Tibial nerve (tissue), 4 donors: ENCODE measurements at regions not wholly inside any gene's neighbourhood (a gene's known extent, or its start where the extent isn't known, plus 50 kb on each side); places are given as distances from the start of the nearest gene placed in this dataset.

Source experiments
- EP300 ChIP-seq, 2 donors: sonication (generic); formaldehyde crosslinking; IDR thresholded peaks; one replicate each; pipeline ENCODE4 v1.6.1; 2017; ENCODE audit warnings: antibody characterized with exemption in 2 of 2, mild to moderate bottlenecking in 1 of 2
- POLR2A ChIP-seq, 2 donors: fragments of 450-650 bp; IDR thresholded peaks; one replicate each; pipeline ENCODE4 v1.6.1; 2017; ENCODE audit warnings: antibody characterized with exemption in 2 of 2, mild to moderate bottlenecking in 2 of 2, moderate library complexity in 2 of 2
- TF ChIP-seq, protein P1 (sequence below), 5 experiments: fragments of 200-600 bp in 3 of 5; fragments of 450-650 bp in 2 of 5; sonication (generic) in 3 of 5; IDR thresholded peaks; one replicate each; pipeline ENCODE4 v1.5.1; 2016 to 2019; ENCODE audit warnings: antibody characterized with exemption in 5 of 5, mild to moderate bottlenecking in 3 of 5, moderate library complexity in 2 of 5

DNA sequence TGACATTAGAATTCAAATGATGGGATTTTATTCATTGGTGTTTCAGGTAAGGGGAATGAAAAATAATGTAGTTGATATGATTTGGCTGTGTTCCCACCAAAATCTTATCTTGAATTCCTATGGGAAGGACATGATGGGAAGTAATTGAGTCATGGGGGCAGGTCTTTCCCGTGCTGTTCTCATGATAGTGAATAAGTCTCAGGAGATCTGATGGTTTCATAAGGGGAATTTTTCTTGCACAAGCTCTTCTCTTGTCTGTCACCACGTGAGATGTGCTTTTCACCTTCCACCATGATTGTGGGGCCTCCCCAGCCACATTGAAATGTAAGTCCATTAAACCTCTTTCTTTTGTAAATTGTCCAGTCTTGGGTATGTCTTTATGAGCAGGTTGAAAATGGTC lies 268.6 kb upstream of the CHORDC1 start:
- TF ChIP-seq POLR2A (IDR thresholded peaks at IDR 0.05) (no peak), EP300 (IDR thresholded peaks at IDR 0.05) (no peak)
- TF ChIP-seq, protein P1, sequence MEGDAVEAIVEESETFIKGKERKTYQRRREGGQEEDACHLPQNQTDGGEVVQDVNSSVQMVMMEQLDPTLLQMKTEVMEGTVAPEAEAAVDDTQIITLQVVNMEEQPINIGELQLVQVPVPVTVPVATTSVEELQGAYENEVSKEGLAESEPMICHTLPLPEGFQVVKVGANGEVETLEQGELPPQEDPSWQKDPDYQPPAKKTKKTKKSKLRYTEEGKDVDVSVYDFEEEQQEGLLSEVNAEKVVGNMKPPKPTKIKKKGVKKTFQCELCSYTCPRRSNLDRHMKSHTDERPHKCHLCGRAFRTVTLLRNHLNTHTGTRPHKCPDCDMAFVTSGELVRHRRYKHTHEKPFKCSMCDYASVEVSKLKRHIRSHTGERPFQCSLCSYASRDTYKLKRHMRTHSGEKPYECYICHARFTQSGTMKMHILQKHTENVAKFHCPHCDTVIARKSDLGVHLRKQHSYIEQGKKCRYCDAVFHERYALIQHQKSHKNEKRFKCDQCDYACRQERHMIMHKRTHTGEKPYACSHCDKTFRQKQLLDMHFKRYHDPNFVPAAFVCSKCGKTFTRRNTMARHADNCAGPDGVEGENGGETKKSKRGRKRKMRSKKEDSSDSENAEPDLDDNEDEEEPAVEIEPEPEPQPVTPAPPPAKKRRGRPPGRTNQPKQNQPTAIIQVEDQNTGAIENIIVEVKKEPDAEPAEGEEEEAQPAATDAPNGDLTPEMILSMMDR (IDR thresholded peaks at IDR 0.05) = no peak
